Activated CD4-positive, alpha-beta memory T cell treated with anti-CD3 and anti-CD28 coated beads for 36 hours (primary cell): ENCODE measurements at regions not wholly inside any gene's neighbourhood (a gene's known extent, or its start where the extent isn't known, plus 50 kb on each side); places are given as distances from the start of the nearest gene placed in this dataset.

Experiments used
- CTCF ChIA-PET: fragments of 350-600 bp; sonication (Branson Sonifier 250); formaldehyde crosslinking; loops from one replicate; lab custom pipeline; 2021; ENCODE audit warnings: antibody characterized with exemption, inconsistent platforms; lab: Charles Lee
- POLR2A ChIA-PET: fragments of 350-600 bp; sonication (Branson Sonifier 250); formaldehyde crosslinking; loops from one replicate; lab custom pipeline; 2021; ENCODE audit warnings: antibody characterized with exemption; lab: Charles Lee
- DNase-seq: peaks from one replicate; pipeline ENCODE4 v3.0.0-alpha.2; 2020
- H3K27ac Mint-ChIP-seq: one replicate; pipeline ENCODE4 v1.8.0; 2021; ENCODE audit warnings: mixed read lengths
- H3K27me3 Mint-ChIP-seq: one replicate; pipeline ENCODE4 v1.8.0; 2021; ENCODE audit warnings: mixed read lengths
- H3K36me3 Mint-ChIP-seq: one replicate; pipeline ENCODE4 v1.8.0; 2021; ENCODE audit warnings: mixed read lengths
- H3K4me1 Mint-ChIP-seq: one replicate; pipeline ENCODE4 v1.8.0; 2021; ENCODE audit warnings: low read depth, mixed read lengths
- H3K4me3 Mint-ChIP-seq: one replicate; pipeline ENCODE4 v1.8.0; 2021; ENCODE audit warnings: mild to moderate bottlenecking, mixed read lengths
- H3K9me3 Mint-ChIP-seq: one replicate; pipeline ENCODE4 v1.8.0; 2021; ENCODE audit warnings: mixed read lengths
- intact Hi-C: fragments of 100-400 bp; cut with micrococcal nuclease; formaldehyde crosslinking; loops from one replicate; pipeline ENCODE4 v1.15.1; 2023

DNA sequence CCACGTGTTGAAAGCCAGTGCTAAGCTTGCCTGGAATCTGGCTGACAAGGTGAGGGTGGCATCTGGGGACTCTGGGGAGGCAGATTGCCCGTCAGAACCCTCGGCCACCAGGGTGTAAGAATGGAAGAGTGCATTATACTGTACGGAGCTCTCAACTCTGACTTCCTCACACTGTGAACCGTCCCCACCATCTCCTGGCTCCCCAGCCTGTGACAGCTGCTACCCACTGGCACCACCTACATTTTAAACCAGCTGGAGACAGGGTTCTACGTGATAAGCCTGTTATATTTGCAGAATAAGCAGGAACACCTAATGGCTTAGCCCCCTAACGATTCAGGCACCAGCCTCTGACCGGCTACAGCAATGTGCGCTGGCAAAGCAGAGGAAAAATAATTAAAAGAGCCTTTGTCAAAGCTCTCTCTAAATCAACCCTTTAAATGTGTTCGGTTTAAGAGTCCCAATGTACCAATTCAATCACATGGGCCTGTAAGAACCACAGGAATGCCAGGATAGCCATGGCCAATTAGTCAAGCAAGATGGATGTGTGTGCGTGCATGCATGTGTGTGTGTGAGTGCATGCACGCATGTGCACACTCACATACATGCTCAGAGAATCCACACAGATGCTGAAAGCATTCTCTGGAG lies 89.1 kb upstream of the TAB2 start:
- Mint-ChIP-seq H3K4me3 (no peak overlapping the region), H3K4me1 (peaks cover 31% of the 10 kb centered on the region), H3K27me3 (no peaks in the 10 kb centered on the region), H3K36me3 (no peaks in the 10 kb centered on the region), H3K9me3 (no peaks in the 10 kb centered on the region), H3K27ac (peak overlapping the region; percentile 2)
- ChIA-PET POLR2A (no interaction called here), CTCF (interaction anchor here (1.7 kb wide), 1 partner anchor 202 kb away, joined by 4 read pairs; no protein-coding TSS in a partner anchor)
- intact Hi-C loops, result no loop called here
- DNase-seq, result no peak

DNA sequence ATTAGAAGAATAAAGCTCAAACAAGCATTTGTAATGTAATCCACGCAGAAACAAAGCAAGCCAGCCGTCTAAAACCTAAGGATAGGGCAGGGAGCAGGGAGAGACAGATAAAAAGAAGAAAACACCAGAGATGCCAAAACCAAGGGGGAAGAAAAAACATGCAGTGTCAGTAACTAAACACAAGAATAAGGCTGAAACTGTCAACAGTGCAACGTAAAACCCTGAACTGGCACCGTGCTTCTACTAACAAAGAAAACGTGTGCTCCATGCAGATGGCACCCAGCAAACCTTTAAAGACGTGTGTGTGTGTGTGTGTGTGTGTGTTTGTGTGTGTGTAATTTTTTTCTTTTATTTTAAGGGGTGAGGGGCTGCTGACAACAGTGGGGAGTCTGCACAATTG lies 88.4 kb upstream of the TAB2 start:
- intact Hi-C loops, result no loop called here
- Mint-ChIP-seq H3K4me3 (no peak overlapping the region), H3K27ac (peak overlapping the region; percentile 2), H3K27me3 (no peaks in the 10 kb centered on the region), H3K4me1 (peaks cover 33% of the 10 kb centered on the region), H3K36me3 (no peaks in the 10 kb centered on the region), H3K9me3 (no peaks in the 10 kb centered on the region)
- POLR2A ChIA-PET, result no interaction called here
- CTCF ChIA-PET, result interaction anchor here (1.7 kb wide), 1 partner anchor 202 kb away, joined by 4 read pairs; no protein-coding TSS in a partner anchor
- DNase-seq, result no peak

DNA sequence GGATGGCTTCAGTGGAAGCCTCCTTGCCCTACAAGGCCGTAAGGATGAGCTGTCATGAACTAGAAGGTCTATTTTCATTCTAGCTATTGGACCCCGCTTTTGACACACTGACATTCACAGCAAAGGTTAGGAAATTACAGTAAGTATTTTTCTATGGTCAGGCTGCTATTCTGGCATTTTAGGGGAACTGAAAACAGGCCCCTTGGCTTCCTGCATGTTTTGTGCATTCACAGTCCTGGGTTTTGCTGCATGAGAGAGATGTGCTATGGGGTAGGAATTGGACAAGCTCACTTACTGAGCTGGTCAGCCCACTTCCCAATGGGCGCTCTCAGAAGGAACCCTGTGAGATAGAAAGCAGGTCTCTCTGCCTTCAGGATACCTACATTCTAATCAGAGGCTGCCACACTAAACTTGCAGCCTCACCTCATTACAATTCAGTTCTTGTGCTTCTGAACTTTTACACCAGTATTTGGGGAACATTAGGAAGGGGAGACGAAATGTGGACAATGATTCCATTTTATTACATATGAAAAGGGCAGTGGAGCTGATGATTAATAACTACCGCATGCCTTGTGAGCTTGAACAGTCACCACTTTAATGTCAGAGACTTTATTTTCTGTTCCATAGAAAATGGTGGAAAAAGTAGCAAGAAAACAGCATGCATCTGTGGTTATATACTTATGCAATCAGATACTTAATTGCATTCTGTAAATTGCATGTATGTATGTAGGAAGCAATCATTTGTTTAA lies 86.6 kb upstream of the TAB2 start:
- H3K4me1 Mint-ChIP-seq, result peaks cover 48% of the 10 kb centered on the region
- CTCF ChIA-PET, result interaction anchor here (0.5 kb wide), 1 partner anchor 141 kb away, joined by 3 read pairs; no protein-coding TSS in a partner anchor

DNA sequence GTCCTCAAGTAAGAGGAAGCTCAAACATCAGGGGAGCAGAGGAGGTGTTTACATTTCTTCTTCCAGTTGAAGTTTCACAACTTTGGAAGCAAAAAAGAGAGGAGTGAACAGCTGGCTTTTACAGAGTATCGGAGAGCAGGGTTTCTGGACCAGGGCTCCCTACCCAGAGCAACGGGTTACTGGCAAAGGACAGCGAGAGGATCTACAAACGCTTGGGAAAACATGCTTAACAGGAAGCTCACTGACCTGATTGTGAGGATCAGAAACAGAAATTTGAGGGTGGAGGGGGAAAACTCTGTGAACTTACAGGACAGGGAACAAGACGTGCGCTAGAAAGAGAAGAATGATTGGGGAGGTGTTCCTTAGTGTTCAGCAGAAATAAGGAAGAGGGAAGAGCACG lies 85.7 kb upstream of the TAB2 start:
- Mint-ChIP-seq H3K9me3 (no peaks in the 10 kb centered on the region), H3K27ac (peak overlapping the region; percentile 43), H3K4me1 (peaks cover 48% of the 10 kb centered on the region), H3K27me3 (no peaks in the 10 kb centered on the region), H3K4me3 (no peak overlapping the region), H3K36me3 (no peaks in the 10 kb centered on the region)
- ChIA-PET POLR2A (interaction anchor here (0.6 to 1.0 kb wide), 3 partner anchors 13 to 1012 kb away, joined by 3 to 4 read pairs (median 3); no protein-coding TSS in a partner anchor), CTCF (no interaction called here)
- no peak for DNase-seq
- intact Hi-C loops, result loop anchor here (5.0 kb wide), 2 partner anchors 201 to 276 kb away; no protein-coding TSS in a partner anchor

More for the DNA sequence above, 86.6 kb upstream of the TAB2 start:
- Mint-ChIP-seq H3K27ac (no peak overlapping the region), H3K27me3 (no peaks in the 10 kb centered on the region), H3K36me3 (no peaks in the 10 kb centered on the region), H3K9me3 (no peaks in the 10 kb centered on the region), H3K4me3 (no peak overlapping the region)
- POLR2A ChIA-PET, result interaction anchor here (0.9 kb wide), 2 partner anchors 18 to 80 kb away, joined by 3 to 4 read pairs; no protein-coding TSS in a partner anchor
- intact Hi-C loops, result loop anchor here (5.0 kb wide), 2 partner anchors 201 to 276 kb away; no protein-coding TSS in a partner anchor
- DNase-seq, result no peak

DNA sequence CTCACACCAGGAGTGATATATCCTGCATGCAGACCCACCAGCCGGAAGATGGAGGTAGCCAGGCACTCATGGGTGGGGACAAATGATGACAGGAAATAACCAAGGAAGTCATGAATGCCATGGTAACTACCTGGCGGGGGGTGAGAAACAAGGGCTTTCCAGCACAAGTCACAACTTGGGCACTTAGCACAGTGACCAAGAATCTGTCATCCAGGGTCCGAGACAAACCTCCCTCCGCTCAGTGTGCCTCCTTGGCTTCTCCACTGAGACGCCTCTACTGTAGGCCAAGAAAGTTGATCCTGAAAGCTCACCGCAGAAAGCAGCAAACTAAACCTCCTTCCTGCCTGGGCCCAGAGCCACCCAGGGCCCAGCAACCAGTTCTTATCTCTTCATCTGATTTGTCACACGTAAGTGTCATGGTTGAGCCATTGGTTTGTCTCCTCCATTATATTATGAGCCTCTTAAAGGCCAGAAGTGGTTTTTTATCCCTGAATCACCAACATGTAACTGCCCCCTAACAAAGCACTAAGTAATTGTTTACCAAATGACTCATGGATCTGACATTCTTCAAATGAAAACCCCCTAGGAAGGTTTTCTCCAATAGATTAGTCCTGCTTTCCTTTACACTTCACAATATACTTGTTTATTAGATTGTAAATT lies 84.3 kb upstream of the TAB2 start:
- Mint-ChIP-seq H3K27ac (peak overlapping the region; percentile 91), H3K36me3 (peaks cover 5% of the 10 kb centered on the region), H3K4me3 (peak overlapping the region; percentile 53), H3K27me3 (no peaks in the 10 kb centered on the region), H3K4me1 (peaks cover 50% of the 10 kb centered on the region), H3K9me3 (peaks cover 4% of the 10 kb centered on the region)
- POLR2A ChIA-PET, result no interaction called here
- intact Hi-C loops, result loop anchor here (1.0 to 5.0 kb wide), 4 partner anchors 15 to 274 kb away; no protein-coding TSS in a partner anchor
- DNase-seq, result peak; percentile 78
- CTCF ChIA-PET, result interaction anchor here (0.6 to 1.2 kb wide), 2 partner anchors 25 to 38 kb away, joined by 3 read pairs; no protein-coding TSS in a partner anchor

DNA sequence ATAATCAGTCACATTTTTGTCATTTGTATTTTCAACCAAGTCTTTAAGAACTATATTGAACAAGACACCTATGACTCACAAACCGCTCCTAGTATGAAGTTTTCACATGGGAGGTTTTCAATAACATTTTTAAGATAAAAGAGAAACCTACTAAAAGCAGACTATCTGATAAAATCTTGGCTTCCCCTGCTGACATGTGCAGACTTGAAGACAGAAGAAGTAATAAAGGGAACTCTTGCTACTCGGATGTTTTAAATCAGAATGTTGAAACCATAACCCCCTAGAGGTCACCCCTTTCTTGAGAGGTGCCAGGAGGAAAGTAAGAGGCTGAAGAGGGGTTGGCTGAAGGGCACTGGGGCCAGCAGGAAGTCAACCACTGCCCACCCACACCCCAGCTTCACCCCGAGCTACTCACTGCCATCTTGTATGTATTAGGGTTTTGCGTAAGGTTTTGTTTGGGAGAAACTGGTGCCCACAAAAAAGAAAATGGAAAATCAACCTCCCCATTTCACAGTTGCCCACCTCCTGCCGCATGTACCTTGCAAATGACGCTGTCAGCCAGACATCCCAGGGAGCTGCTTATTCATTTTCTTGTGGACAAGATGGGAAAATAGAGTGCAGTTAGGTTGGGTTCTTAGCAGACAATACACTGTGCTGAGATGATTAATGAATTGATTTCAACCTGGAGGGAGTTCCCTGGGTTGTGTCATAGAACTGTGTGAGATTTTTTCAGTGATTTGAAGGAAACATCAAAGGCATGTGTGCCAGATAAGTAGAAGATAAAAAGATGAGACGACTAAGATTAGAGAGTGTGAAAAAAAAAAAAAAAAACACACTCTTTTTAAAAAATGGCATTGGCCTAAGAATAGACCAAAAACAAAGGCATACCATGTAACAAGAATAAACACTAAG lies 83.2 kb upstream of the TAB2 start:
- Mint-ChIP-seq H3K4me3 (peak overlapping the region; percentile 59), H3K27me3 (no peaks in the 10 kb centered on the region), H3K9me3 (peaks cover 14% of the 10 kb centered on the region), H3K27ac (peak overlapping the region; percentile 91), H3K4me1 (peaks cover 53% of the 10 kb centered on the region), H3K36me3 (peaks cover 12% of the 10 kb centered on the region)
- intact Hi-C loops, result loop anchor here (1.0 to 5.0 kb wide), 12 partner anchors 22 to 273 kb away; no protein-coding TSS in a partner anchor
- ChIA-PET POLR2A (interaction anchor here (0.7 to 2.1 kb wide), 5 partner anchors 21 to 149 kb away, joined by 3 to 12 read pairs (median 4); partner anchors contain the start of gene TAB2), CTCF (interaction anchor here (0.6 to 2.8 kb wide), 3 partner anchors 16 to 198 kb away, joined by 3 to 7 read pairs (median 3); no protein-coding TSS in a partner anchor)
- DNase-seq, result peak; percentile 63

DNA sequence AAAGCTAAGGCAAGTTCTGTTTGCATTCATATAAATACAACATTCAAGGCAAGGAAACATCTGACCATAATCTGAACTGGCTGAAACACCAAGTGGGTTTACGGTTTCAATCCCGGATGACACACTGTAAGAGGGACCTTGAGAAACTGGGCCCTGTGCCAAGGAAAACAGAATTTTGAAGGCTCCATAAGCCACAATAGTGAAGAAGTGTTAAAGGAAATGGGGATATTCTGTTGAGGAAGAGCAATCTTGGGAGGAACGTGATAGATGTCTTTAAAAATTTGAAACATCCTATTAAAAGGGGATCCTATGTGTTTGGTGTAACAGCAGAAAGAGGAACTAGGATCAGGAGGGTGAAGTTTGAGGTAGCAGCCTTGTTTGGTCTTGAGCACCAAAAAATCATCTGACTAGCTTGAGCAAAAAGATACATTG lies 82.4 kb upstream of the TAB2 start:
- intact Hi-C loops, result loop anchor here (2.0 kb wide), 1 partner anchor 44 kb away; no protein-coding TSS in a partner anchor
- Mint-ChIP-seq H3K27me3 (no peaks in the 10 kb centered on the region), H3K9me3 (peaks cover 21% of the 10 kb centered on the region), H3K27ac (peak overlapping the region; percentile 91), H3K4me3 (no peak overlapping the region), H3K4me1 (peaks cover 53% of the 10 kb centered on the region), H3K36me3 (peaks cover 17% of the 10 kb centered on the region)
- POLR2A ChIA-PET, result interaction anchor here (0.7 to 2.1 kb wide), 4 partner anchors 83 to 150 kb away, joined by 3 to 12 read pairs (median 7); partner anchors contain the start of gene TAB2
- no peak for DNase-seq
- CTCF ChIA-PET, result interaction anchor here (2.8 kb wide), 1 partner anchor 197 kb away, joined by 7 read pairs; no protein-coding TSS in a partner anchor

DNA sequence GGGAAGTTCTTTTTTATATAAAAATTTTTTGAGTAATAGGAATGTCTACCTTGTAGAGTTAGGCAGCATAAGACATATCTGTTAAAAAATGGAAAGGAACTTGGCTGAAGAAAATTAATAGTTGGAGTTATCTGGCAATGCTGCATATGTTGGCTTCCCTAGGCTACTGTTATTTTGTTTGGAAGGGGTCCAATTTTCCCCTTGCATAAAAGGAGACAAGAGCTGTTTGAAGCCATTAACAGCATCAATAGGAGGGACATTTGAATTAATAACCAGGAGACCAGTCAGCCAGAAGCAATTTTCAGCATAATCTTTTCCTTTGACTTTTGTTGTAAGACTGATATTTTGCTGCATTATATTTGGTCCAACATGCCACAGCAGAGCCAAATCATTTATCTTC lies 80.9 kb upstream of the TAB2 start:
- ChIA-PET CTCF (interaction anchor here (2.8 kb wide), 1 partner anchor 195 kb away, joined by 7 read pairs; no protein-coding TSS in a partner anchor), POLR2A (no interaction called here)
- peaks cover 46% of the 10 kb centered on the region for H3K4me1 Mint-ChIP-seq
- intact Hi-C loops, result no loop called here
- peaks cover 17% of the 10 kb centered on the region for H3K36me3 Mint-ChIP-seq
- H3K27me3 Mint-ChIP-seq, result no peaks in the 10 kb centered on the region
- no peak for DNase-seq
- H3K27ac Mint-ChIP-seq, result no peak overlapping the region
- H3K4me3 Mint-ChIP-seq, result no peak overlapping the region
- peaks cover 28% of the 10 kb centered on the region for H3K9me3 Mint-ChIP-seq

DNA sequence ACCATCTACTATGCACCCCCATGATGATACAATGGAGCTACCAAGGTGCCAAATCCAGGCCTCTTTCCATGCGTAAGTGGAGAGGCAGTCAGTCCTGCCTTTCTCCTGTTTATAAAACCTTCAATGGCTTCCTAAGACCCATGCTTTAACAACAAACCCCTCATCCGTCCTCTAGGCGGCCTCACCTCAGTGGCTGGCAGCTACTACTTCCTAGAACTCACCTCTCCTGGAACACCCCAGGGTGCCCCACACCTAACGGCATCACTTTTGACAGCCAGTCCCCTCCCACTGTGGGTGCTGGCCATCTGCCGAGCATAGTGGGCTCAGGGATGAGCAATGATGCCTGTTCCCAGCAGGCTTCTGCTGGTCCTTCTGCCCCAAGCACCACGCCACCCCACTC lies 80.0 kb upstream of the TAB2 start:
- H3K36me3 Mint-ChIP-seq, result peaks cover 20% of the 10 kb centered on the region
- H3K9me3 Mint-ChIP-seq, result peaks cover 31% of the 10 kb centered on the region
- intact Hi-C loops, result no loop called here
- ChIA-PET CTCF (no interaction called here), POLR2A (no interaction called here)
- H3K27ac Mint-ChIP-seq, result no peak overlapping the region
- H3K4me1 Mint-ChIP-seq, result peaks cover 37% of the 10 kb centered on the region
- H3K27me3 Mint-ChIP-seq, result no peaks in the 10 kb centered on the region
- H3K4me3 Mint-ChIP-seq, result no peak overlapping the region
- no peak for DNase-seq

DNA sequence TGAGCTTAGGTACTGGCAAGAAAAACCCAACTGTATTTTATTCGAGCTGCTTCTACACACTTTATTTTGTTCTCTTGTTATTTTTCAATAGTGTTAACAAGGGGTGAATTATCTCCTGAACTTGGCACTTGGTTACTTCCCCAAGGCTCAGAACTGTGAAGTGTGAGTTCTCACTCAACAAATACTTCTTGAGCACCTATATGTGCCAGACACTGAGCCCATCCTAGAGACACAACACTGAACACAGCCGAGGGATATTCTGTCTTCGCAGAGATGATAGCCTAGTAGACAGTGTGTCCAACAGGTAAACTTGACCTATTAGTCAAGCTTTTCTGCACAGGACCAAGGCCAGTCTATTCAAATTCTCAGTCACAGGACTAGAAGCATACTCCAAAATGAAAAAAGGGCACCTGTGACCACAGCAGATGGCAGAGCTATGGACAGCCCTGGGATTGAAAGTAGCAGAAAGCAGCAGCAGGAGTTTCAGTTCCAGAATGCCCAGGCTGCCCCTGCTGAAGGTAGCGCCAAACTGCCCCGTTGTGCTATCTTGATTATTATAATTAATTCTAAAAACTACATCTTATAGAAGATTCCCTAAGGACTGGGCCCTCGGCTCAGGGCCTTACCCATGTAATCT lies 77.8 kb upstream of the TAB2 start:
- no peak for DNase-seq
- intact Hi-C loops, result no loop called here
- ChIA-PET CTCF (interaction anchor here (0.6 kb wide), 1 partner anchor 193 kb away, joined by 3 read pairs; no protein-coding TSS in a partner anchor), POLR2A (no interaction called here)
- H3K9me3 Mint-ChIP-seq, result peaks cover 31% of the 10 kb centered on the region
- no peaks in the 10 kb centered on the region for H3K27me3 Mint-ChIP-seq
- H3K4me1 Mint-ChIP-seq, result peaks cover 16% of the 10 kb centered on the region
- H3K27ac Mint-ChIP-seq, result no peak overlapping the region
- peaks cover 20% of the 10 kb centered on the region for H3K36me3 Mint-ChIP-seq
- H3K4me3 Mint-ChIP-seq, result no peak overlapping the region
